HepG2 (cell line): ENCODE measurements at regions not wholly inside any gene's neighbourhood (a gene's known extent, or its start where the extent isn't known, plus 50 kb on each side); places are given as distances from the start of the nearest gene placed in this dataset.

Source experiments
- CTCF ChIP-seq: sonication (generic); formaldehyde crosslinking; IDR thresholded peaks from 2 replicates; pipeline ENCODE4 v1.5.0; 2020; ENCODE audit warnings: mild to moderate bottlenecking, missing genetic modification reagents, moderate library complexity
- EP300 ChIP-seq, 3 experiments: sonication (generic) in 1 of 3; formaldehyde crosslinking in 1 of 3; IDR thresholded peaks; 2 replicates each; pipeline versions ENCODE4 v1.5.1 to v1.6.1; 2011 to 2020; ENCODE audit warnings: low read depth in 2 of 3, low read length in 2 of 3, borderline replicate concordance in 1 of 3, improper control_type of control experiment in 1 of 3, mild to moderate bottlenecking in 1 of 3, missing genetic modification reagents in 1 of 3, moderate library complexity in 1 of 3
- EZH2 ChIP-seq: conservative IDR thresholded peaks from 2 replicates; pipeline ENCODE4 v1.6.1; 2012; ENCODE audit warnings: mild to moderate bottlenecking, low read depth, low read length, moderate library complexity
- KMT2A ChIP-seq: sonication (generic); formaldehyde crosslinking; IDR thresholded peaks from 2 replicates; pipeline ENCODE4 v1.4.0; 2020; ENCODE audit warnings: missing genetic modification reagents
- KMT2B ChIP-seq: IDR thresholded peaks from 2 replicates; pipeline ENCODE4 v1.6.1; 2016; ENCODE audit warnings: missing genetic modification reagents, missing compliant biosample characterization
- MTA3 ChIP-seq: sonication (generic); formaldehyde crosslinking; IDR thresholded peaks from 2 replicates; pipeline ENCODE4 v1.4.0; 2020; ENCODE audit warnings: missing genetic modification reagents
- NFE2L2 ChIP-seq: fragments of 150-350 bp; IDR thresholded peaks from 2 replicates; pipeline ENCODE4 v1.6.1; 2014; ENCODE audit warnings: low read length
- RAD51 ChIP-seq: fragments of 450-650 bp; IDR thresholded peaks from 2 replicates; pipeline ENCODE4 v1.6.1; 2016; ENCODE audit warnings: borderline replicate concordance
- ZNF260 ChIP-seq: sonication (generic); formaldehyde crosslinking; IDR thresholded peaks from 2 replicates; pipeline ENCODE4 v1.4.0; 2020; ENCODE audit warnings: missing genetic modification reagents, low read depth, mild to moderate bottlenecking, borderline replicate concordance
- ZNF879 ChIP-seq: sonication (generic); formaldehyde crosslinking; IDR thresholded peaks from 2 replicates; pipeline ENCODE4 v1.8.1; 2023; ENCODE audit warnings: missing genetic modification reagents

GRCh38 chr6:21710216-21710615 lies 116.7 kb downstream of the SOX4 start:
- TF ChIP-seq MTA3 (CRISPR knock-in tag) (no peak), KMT2B (CRISPR knock-in tag) (no peak), ZNF260 (CRISPR knock-in tag) (no peak), KMT2A (no peak), EP300 (IDR thresholded peaks at IDR 0.05; ENCODE audit: low read depth in 2 of 2, low read length in 2 of 2) (no peak), EP300 (CRISPR knock-in tag; IDR thresholded peaks at IDR 0.05; ENCODE audit: borderline replicate concordance) (no peak), NFE2L2 (no peak), EZH2 (no peak), RAD51 (no peak), CTCF (no peak), ZNF879 (CRISPR knock-in tag) (no peak)
